ENCODE measurements at regions not wholly inside any gene's neighbourhood (a gene's known extent, or its start where the extent isn't known, plus 50 kb on each side); places are given as distances from the start of the nearest gene placed in this dataset.

GRCh38 chr12:47601071-47601470, 104.8 kb downstream of the RPAP3 start:
- TF ChIP-seq EZH2 (IDR thresholded peaks at IDR 0.05; ENCODE audit: borderline replicate concordance) (no peak), EZH2phosphoT487 (IDR thresholded peaks at IDR 0.05; ENCODE audit: low read depth, severe bottlenecking, unreplicated experiment) (no peak)
- TF ChIP-seq, protein P1, sequence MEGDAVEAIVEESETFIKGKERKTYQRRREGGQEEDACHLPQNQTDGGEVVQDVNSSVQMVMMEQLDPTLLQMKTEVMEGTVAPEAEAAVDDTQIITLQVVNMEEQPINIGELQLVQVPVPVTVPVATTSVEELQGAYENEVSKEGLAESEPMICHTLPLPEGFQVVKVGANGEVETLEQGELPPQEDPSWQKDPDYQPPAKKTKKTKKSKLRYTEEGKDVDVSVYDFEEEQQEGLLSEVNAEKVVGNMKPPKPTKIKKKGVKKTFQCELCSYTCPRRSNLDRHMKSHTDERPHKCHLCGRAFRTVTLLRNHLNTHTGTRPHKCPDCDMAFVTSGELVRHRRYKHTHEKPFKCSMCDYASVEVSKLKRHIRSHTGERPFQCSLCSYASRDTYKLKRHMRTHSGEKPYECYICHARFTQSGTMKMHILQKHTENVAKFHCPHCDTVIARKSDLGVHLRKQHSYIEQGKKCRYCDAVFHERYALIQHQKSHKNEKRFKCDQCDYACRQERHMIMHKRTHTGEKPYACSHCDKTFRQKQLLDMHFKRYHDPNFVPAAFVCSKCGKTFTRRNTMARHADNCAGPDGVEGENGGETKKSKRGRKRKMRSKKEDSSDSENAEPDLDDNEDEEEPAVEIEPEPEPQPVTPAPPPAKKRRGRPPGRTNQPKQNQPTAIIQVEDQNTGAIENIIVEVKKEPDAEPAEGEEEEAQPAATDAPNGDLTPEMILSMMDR (IDR thresholded peaks at IDR 0.05; ENCODE audit: poor library complexity) = no peak
